ENCODE measurements at regions not wholly inside any gene's neighbourhood (a gene's known extent, or its start where the extent isn't known, plus 50 kb on each side); places are given as distances from the start of the nearest gene placed in this dataset.

GRCh38 chr1:228956864-228957263 is 221.6 kb downstream of the RHOU start:
- H3K36me3 ChIP-seq: no peaks in the 10 kb centered on the region
- peak overlapping the region in 1 of 4 donors; percentile 76 for H3K27ac ChIP-seq
- H3K4me3 ChIP-seq: no peak overlapping the region
- peaks cover 16 to 17% of the 10 kb centered on the region in 2 donors for H3K4me1 ChIP-seq
- no peak for ATAC-seq
- no peaks in the 10 kb centered on the region for H3K9me3 ChIP-seq
- TF ChIP-seq, protein P1, sequence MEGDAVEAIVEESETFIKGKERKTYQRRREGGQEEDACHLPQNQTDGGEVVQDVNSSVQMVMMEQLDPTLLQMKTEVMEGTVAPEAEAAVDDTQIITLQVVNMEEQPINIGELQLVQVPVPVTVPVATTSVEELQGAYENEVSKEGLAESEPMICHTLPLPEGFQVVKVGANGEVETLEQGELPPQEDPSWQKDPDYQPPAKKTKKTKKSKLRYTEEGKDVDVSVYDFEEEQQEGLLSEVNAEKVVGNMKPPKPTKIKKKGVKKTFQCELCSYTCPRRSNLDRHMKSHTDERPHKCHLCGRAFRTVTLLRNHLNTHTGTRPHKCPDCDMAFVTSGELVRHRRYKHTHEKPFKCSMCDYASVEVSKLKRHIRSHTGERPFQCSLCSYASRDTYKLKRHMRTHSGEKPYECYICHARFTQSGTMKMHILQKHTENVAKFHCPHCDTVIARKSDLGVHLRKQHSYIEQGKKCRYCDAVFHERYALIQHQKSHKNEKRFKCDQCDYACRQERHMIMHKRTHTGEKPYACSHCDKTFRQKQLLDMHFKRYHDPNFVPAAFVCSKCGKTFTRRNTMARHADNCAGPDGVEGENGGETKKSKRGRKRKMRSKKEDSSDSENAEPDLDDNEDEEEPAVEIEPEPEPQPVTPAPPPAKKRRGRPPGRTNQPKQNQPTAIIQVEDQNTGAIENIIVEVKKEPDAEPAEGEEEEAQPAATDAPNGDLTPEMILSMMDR (IDR thresholded peaks at IDR 0.05 in 4 of 5, conservative IDR thresholded peaks at IDR 0.05 in 1 of 5): no peak
- TF ChIP-seq POLR2A (IDR thresholded peaks at IDR 0.05): no peak
- no peaks in the 10 kb centered on the region for H3K27me3 ChIP-seq
- intact Hi-C loops (cut with DNase I; ENCODE audit: low total_unique reads) (no loop called here), in situ Hi-C loops (cut with MboI; ENCODE audit: low sequenced_read_pairs in 4 of 4) (no loop called here)
- no peak for DNase-seq

DNA sequence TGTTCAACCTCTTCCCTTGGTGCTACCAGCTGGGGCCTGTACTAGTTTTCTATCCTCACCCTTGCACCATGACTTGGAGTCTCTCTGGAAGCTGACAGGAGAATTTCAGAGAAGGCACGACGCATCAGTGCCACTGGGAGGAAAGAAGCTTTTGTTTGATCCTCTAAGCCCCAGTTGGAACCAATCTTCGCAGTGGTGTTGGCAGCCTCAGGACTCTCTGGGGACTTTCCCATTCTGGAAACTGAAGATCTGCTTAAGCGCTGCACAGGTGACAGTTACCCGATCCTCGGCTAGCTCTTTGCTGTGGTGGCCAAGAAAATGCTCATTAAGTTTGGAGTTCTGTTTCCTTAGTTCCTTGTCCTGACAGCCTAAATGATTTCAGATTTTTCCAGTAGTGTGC is 222.3 kb downstream of the RHOU start:
- intact Hi-C loops (cut with DNase I; ENCODE audit: low total_unique reads) (no loop called here), in situ Hi-C loops (cut with MboI; ENCODE audit: low sequenced_read_pairs in 4 of 4) (no loop called here)
- TF ChIP-seq, protein P1 (IDR thresholded peaks at IDR 0.05 in 4 of 5, conservative IDR thresholded peaks at IDR 0.05 in 1 of 5): no peak
- peak; percentile 53 to 54 for DNase-seq
- no peaks in the 10 kb centered on the region for H3K9me3 ChIP-seq
- H3K27ac ChIP-seq: peak overlapping the region; percentile 9 to 76 (median 44)
- H3K36me3 ChIP-seq: no peaks in the 10 kb centered on the region
- H3K27me3 ChIP-seq: no peaks in the 10 kb centered on the region
- peaks cover 16 to 17% of the 10 kb centered on the region in 2 donors for H3K4me1 ChIP-seq
- ATAC-seq: peak; percentile 94 to 96
- H3K4me3 ChIP-seq: no peak overlapping the region

DNA sequence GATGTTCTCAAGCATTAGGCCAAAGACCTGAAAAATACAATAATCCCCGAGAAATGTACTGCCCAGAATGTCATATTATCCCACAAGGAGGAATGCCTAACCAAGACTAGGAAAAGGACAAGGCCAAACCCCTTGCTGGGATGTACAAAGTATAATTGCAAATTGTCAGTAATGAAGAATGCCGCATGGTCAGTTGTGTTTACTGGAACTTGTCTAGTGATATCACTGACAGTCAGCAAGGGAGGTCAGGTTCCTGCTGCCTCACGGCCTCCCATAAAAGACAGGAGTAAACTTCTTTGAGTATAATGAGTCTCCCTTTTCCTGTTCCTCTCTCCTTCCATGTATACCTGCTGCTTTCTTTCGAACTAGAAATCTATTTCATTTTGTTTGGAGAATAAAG is 222.8 kb downstream of the RHOU start:
- ATAC-seq (peak; percentile 45 to 69), DNase-seq (no peak)
- H3K27me3 ChIP-seq: no peaks in the 10 kb centered on the region
- no peaks in the 10 kb centered on the region for H3K9me3 ChIP-seq
- in situ Hi-C loops (cut with MboI; ENCODE audit: low sequenced_read_pairs in 4 of 4): no loop called here
- H3K4me1 ChIP-seq: peaks cover 16 to 17% of the 10 kb centered on the region in 2 donors
- intact Hi-C loops (cut with DNase I; ENCODE audit: low total_unique reads): no loop called here
- no peaks in the 10 kb centered on the region for H3K36me3 ChIP-seq
- TF ChIP-seq, protein P1 (IDR thresholded peaks at IDR 0.05 in 4 of 5, conservative IDR thresholded peaks at IDR 0.05 in 1 of 5): no peak
- no peak for TF ChIP-seq POLR2A (IDR thresholded peaks at IDR 0.05)
- H3K27ac ChIP-seq: peak overlapping the region; percentile 9 to 76 (median 44)
- no peak overlapping the region for H3K4me3 ChIP-seq

GRCh38 chr1:228958741-228959140 is 223.5 kb downstream of the RHOU start:
- TF ChIP-seq POLR2A (IDR thresholded peaks at IDR 0.05): no peak
- TF ChIP-seq, protein P1 (IDR thresholded peaks at IDR 0.05 in 4 of 5, conservative IDR thresholded peaks at IDR 0.05 in 1 of 5): no peak
- no peaks in the 10 kb centered on the region for H3K27me3 ChIP-seq
- H3K9me3 ChIP-seq: no peaks in the 10 kb centered on the region
- intact Hi-C loops (cut with DNase I; ENCODE audit: low total_unique reads) (no loop called here), in situ Hi-C loops (cut with MboI; ENCODE audit: low sequenced_read_pairs in 4 of 4) (no loop called here)
- peaks cover 16 to 17% of the 10 kb centered on the region in 2 donors for H3K4me1 ChIP-seq
- DNase-seq: no peak
- ATAC-seq: no peak
- H3K36me3 ChIP-seq: no peaks in the 10 kb centered on the region
- no peak overlapping the region for H3K4me3 ChIP-seq
- H3K27ac ChIP-seq: no peak overlapping the region

GRCh38 chr1:228960705-228961104 is 225.4 kb downstream of the RHOU start:
- H3K36me3 ChIP-seq: no peaks in the 10 kb centered on the region
- no peaks in the 10 kb centered on the region for H3K27me3 ChIP-seq
- intact Hi-C loops (cut with DNase I; ENCODE audit: low total_unique reads) (no loop called here), in situ Hi-C loops (cut with MboI; ENCODE audit: low sequenced_read_pairs in 4 of 4) (no loop called here)
- no peak overlapping the region for H3K4me3 ChIP-seq
- TF ChIP-seq, protein P1 (IDR thresholded peaks at IDR 0.05 in 4 of 5, conservative IDR thresholded peaks at IDR 0.05 in 1 of 5): no peak
- TF ChIP-seq POLR2A (IDR thresholded peaks at IDR 0.05): no peak
- H3K27ac ChIP-seq: no peak overlapping the region
- DNase-seq (no peak), ATAC-seq (no peak)
- H3K4me1 ChIP-seq: peaks cover 16 to 21% of the 10 kb centered on the region in 2 donors
- H3K9me3 ChIP-seq: no peaks in the 10 kb centered on the region

All from gastrocnemius medialis (tissue), 4 donors.